AG09319 (cell line): ENCODE measurements at regions not wholly inside any gene's neighbourhood (a gene's known extent, or its start where the extent isn't known, plus 50 kb on each side); places are given as distances from the start of the nearest gene placed in this dataset.

Source experiments
- DNase-seq: peaks from one replicate; pipeline ENCODE4 v3.0.0-alpha.2; 2010; ENCODE audit warnings: low read depth; ENCODE audit errors: extremely low read depth
- CTCF ChIP-seq: IDR thresholded peaks from 2 replicates; pipeline ENCODE4 v1.5.1; 2011; ENCODE audit warnings: low read depth, mild to moderate bottlenecking, inconsistent platforms, low read length, moderate library complexity

GRCh38 chr16:65295527-65295926 lies 173.7 kb upstream of the CDH11 start:
- no peak for DNase-seq
- TF ChIP-seq CTCF: no peak

- no peak for DNase-seq
- TF ChIP-seq CTCF: no peak
Measured at GRCh38 chr16:65294708-65295107, 172.8 kb upstream of the CDH11 start.

GRCh38 chr16:65294165-65294564 lies 172.3 kb upstream of the CDH11 start:
- no peak for DNase-seq
- no peak for TF ChIP-seq CTCF

- DNase-seq: no peak
- no peak for TF ChIP-seq CTCF
Measured at GRCh38 chr16:65289022-65289421, 167.2 kb upstream of the CDH11 start.

- no peak for DNase-seq
- no peak for TF ChIP-seq CTCF
Measured at GRCh38 chr16:65287307-65287706, 165.4 kb upstream of the CDH11 start.

GRCh38 chr16:65285128-65286048 lies 163.5 kb upstream of the CDH11 start:
- DNase-seq: no peak

GRCh38 chr16:65284626-65285025 lies 162.8 kb upstream of the CDH11 start:
- DNase-seq: no peak
- no peak for TF ChIP-seq CTCF

More at GRCh38 chr16:65285128-65286048, 163.5 kb upstream of the CDH11 start:
- TF ChIP-seq CTCF: no peak
